Small intestine (tissue), 7 donors: ENCODE measurements at regions not wholly inside any gene's neighbourhood (a gene's known extent, or its start where the extent isn't known, plus 50 kb on each side); places are given as distances from the start of the nearest gene placed in this dataset.

Experiments used
- DNase-seq, 2 donors: peaks; one replicate each; pipeline versions ENCODE4 v3.0.0 to v3.0.0-alpha.2; 2013
- FAIRE-seq: peaks from 2 replicates; lab custom pipeline; 2012; peaks lifted over from hg19 to GRCh38; lab: Jason Lieb, UNC
- H3K27ac ChIP-seq, 3 donors: one replicate each; pipeline ENCODE4 v1.5.1; 2013; ENCODE audit warnings: low read length in 2 of 3, mild to moderate bottlenecking in 2 of 3, control low read depth in 1 of 3, inconsistent platforms in 1 of 3, low read depth in 1 of 3, moderate library complexity in 1 of 3
- H3K27me3 ChIP-seq, 3 donors: one replicate each; pipeline ENCODE4 v1.6.1; 2013; ENCODE audit warnings: low read length in 3 of 3, inconsistent platforms in 1 of 3; ENCODE audit not compliant: control insufficient read depth in 3 of 3, insufficient read depth in 3 of 3
- H3K36me3 ChIP-seq, 3 donors: one replicate each; pipeline ENCODE4 v1.6.1; 2013; ENCODE audit warnings: low read length in 3 of 3, inconsistent platforms in 1 of 3, low read depth in 1 of 3, mild to moderate bottlenecking in 1 of 3, moderate library complexity in 1 of 3; ENCODE audit not compliant: control insufficient read depth in 3 of 3, insufficient read depth in 2 of 3
- H3K4me1 ChIP-seq, 3 donors: one replicate each; pipeline ENCODE4 v1.6.1; 2013; ENCODE audit warnings: low read length in 2 of 3, inconsistent platforms in 1 of 3, low read depth in 1 of 3, mild to moderate bottlenecking in 1 of 3, moderate library complexity in 1 of 3; ENCODE audit not compliant: control insufficient read depth in 3 of 3, insufficient read depth in 2 of 3
- H3K4me3 ChIP-seq, 3 donors: one replicate each; pipeline ENCODE4 v1.5.1; 2013; ENCODE audit warnings: low read length in 3 of 3, control low read depth in 1 of 3, inconsistent platforms in 1 of 3, low read depth in 1 of 3, mild to moderate bottlenecking in 1 of 3, moderate library complexity in 1 of 3
- H3K9me3 ChIP-seq, 2 donors: one replicate each; pipeline ENCODE4 v1.6.1; 2013; ENCODE audit warnings: low read depth in 1 of 2, low read length in 1 of 2; ENCODE audit not compliant: control insufficient read depth in 2 of 2, insufficient read depth in 1 of 2
- WGBS, 3 donors: extraction: QIAGEN DNeasy Blood & Tissue Kit; methylation state at CpG; one replicate each; pipeline ENCODE4 v1.1.7; 2013; 5-methylcytosine and 5-hydroxymethylcytosine counted together
- donor health status: healthy with polysubstance abuse.
- donor health status: control.
- donor health status: control.
- donor health status: Bipolar disorder and iron deficiency.
- donor health status: healthy.

- FAIRE-seq (no peak), DNase-seq (no peak)
- Histone ChIP-seq H3K27me3 (no peaks in the 10 kb centered on the region), H3K27ac (no peak overlapping the region), H3K36me3 (no peaks in the 10 kb centered on the region), H3K4me1 (no peaks in the 10 kb centered on the region), H3K4me3 (no peak overlapping the region), H3K9me3 (no peaks in the 10 kb centered on the region)
- WGBS, 3 donors, result 82 to 88% (median 84%) methylated on average over 2 of the region's 2 CpGs
Observed at GRCh38 chr9:28342815-28343338, 769.6 kb upstream of the C9orf72 start.

GRCh38 chr9:28363151-28363562 lies 789.9 kb upstream of the C9orf72 start:
- no peaks in the 10 kb centered on the region for H3K9me3 ChIP-seq
- no peak for FAIRE-seq
- 22 to 31% (median 29%) methylated on average over 2 of the region's 2 CpGs for WGBS, 3 donors
- no peak overlapping the region for H3K27ac ChIP-seq
- H3K4me1 ChIP-seq, result no peaks in the 10 kb centered on the region
- DNase-seq, result no peak
- H3K27me3 ChIP-seq, result no peaks in the 10 kb centered on the region
- no peaks in the 10 kb centered on the region for H3K36me3 ChIP-seq
- H3K4me3 ChIP-seq, result no peak overlapping the region

- Histone ChIP-seq H3K36me3 (no peaks in the 10 kb centered on the region), H3K4me3 (no peak overlapping the region), H3K27me3 (no peaks in the 10 kb centered on the region), H3K9me3 (no peaks in the 10 kb centered on the region), H3K4me1 (no peaks in the 10 kb centered on the region), H3K27ac (no peak overlapping the region)
- DNase-seq, result no peak
- WGBS, 3 donors, result 44 to 53% (median 51%) methylated on average over 6 of the region's 6 CpGs
- FAIRE-seq, result no peak
Observed at GRCh38 chr9:28365020-28365640, 791.8 kb upstream of the C9orf72 start.

- Histone ChIP-seq H3K4me1 (no peaks in the 10 kb centered on the region), H3K27ac (no peak overlapping the region), H3K9me3 (no peaks in the 10 kb centered on the region), H3K27me3 (no peaks in the 10 kb centered on the region), H3K4me3 (no peak overlapping the region), H3K36me3 (no peaks in the 10 kb centered on the region)
- no peak for FAIRE-seq
- DNase-seq, result no peak
- WGBS, 3 donors, result 93 to 96% (median 94%) methylated on average over 2 of the region's 2 CpGs
Observed at GRCh38 chr9:28365728-28366127, 792.4 kb upstream of the C9orf72 start.

- 93 to 100% (median 97%) methylated on average over 1 of the region's 1 CpG for WGBS, 3 donors
- H3K36me3 ChIP-seq, result no peaks in the 10 kb centered on the region
- no peaks in the 10 kb centered on the region for H3K4me1 ChIP-seq
- H3K27me3 ChIP-seq, result no peaks in the 10 kb centered on the region
- no peak for DNase-seq
- FAIRE-seq, result no peak
- no peak overlapping the region for H3K4me3 ChIP-seq
- H3K9me3 ChIP-seq, result no peaks in the 10 kb centered on the region
- no peak overlapping the region for H3K27ac ChIP-seq
Observed at GRCh38 chr9:28378231-28378630, 805.0 kb upstream of the C9orf72 start.

- FAIRE-seq, result no peak
- Histone ChIP-seq H3K4me1 (no peaks in the 10 kb centered on the region), H3K27me3 (no peaks in the 10 kb centered on the region), H3K27ac (no peak overlapping the region), H3K9me3 (no peaks in the 10 kb centered on the region), H3K4me3 (no peak overlapping the region), H3K36me3 (no peaks in the 10 kb centered on the region)
- DNase-seq, result no peak
Observed at GRCh38 chr9:28379082-28379481, 805.8 kb upstream of the C9orf72 start.

GRCh38 chr9:28389411-28389810 lies 816.1 kb upstream of the C9orf72 start:
- no peaks in the 10 kb centered on the region for H3K4me1 ChIP-seq

GRCh38 chr9:28394774-28395173 lies 821.5 kb upstream of the C9orf72 start:
- no peak for DNase-seq
- Histone ChIP-seq H3K27me3 (no peaks in the 10 kb centered on the region), H3K4me3 (no peak overlapping the region), H3K4me1 (no peaks in the 10 kb centered on the region), H3K27ac (no peak overlapping the region), H3K36me3 (no peaks in the 10 kb centered on the region), H3K9me3 (no peaks in the 10 kb centered on the region)
- no peak for FAIRE-seq

More at GRCh38 chr9:28389411-28389810, 816.1 kb upstream of the C9orf72 start:
- no peaks in the 10 kb centered on the region for H3K27me3 ChIP-seq
- FAIRE-seq (no peak), DNase-seq (no peak)
- no peaks in the 10 kb centered on the region for H3K36me3 ChIP-seq
- no peak overlapping the region for H3K27ac ChIP-seq
- WGBS, 3 donors, result 66 to 76% (median 74%) methylated on average over 3 of the region's 3 CpGs
- H3K4me3 ChIP-seq, result no peak overlapping the region
- no peaks in the 10 kb centered on the region for H3K9me3 ChIP-seq

GRCh38 chr9:28396058-28396457 lies 822.8 kb upstream of the C9orf72 start:
- H3K4me3 ChIP-seq, result no peak overlapping the region
- H3K9me3 ChIP-seq, result no peaks in the 10 kb centered on the region
- H3K36me3 ChIP-seq, result no peaks in the 10 kb centered on the region
- no peaks in the 10 kb centered on the region for H3K27me3 ChIP-seq
- no peak for DNase-seq
- 71 to 85% (median 77%) methylated on average over 4 of the region's 4 CpGs for WGBS, 3 donors
- H3K27ac ChIP-seq, result no peak overlapping the region
- no peak for FAIRE-seq
- H3K4me1 ChIP-seq, result no peaks in the 10 kb centered on the region
